ENCODE measurements at regions not wholly inside any gene's neighbourhood (a gene's known extent, or its start where the extent isn't known, plus 50 kb on each side); places are given as distances from the start of the nearest gene placed in this dataset.

DNA sequence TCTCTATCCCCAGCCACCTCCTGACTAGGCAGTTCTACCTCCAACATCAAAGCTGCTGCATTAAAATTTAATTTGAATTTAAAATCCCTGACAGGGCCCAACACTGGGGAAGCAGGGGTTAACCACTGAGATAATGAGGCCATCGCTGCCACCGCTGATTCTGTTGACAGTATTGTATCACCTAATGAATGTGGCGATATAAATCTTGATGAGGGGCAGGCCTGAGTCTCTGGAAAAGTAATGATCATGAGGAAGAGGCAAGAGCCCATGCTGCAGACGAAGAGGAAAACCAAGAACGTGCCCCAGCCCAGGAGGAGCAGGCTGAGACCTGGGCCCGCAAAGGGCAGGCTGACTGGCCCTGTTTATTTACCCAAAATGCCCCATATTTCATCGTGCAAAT lies 251.4 kb upstream of the ZFHX3 start:
- no peaks in the 10 kb centered on the region for H3K79me2 ChIP-seq (ENCODE audit: control insufficient read depth, insufficient read depth, low read length)
- no peaks in the 10 kb centered on the region for H3K27me3 ChIP-seq (ENCODE audit: control insufficient read depth, extremely low read depth, insufficient read depth, low read length)
- no peaks in the 10 kb centered on the region for H3K36me3 ChIP-seq (ENCODE audit: control insufficient read depth in 2 of 2, extremely low read depth in 1 of 2, insufficient read depth in 2 of 2, low read length in 2 of 2)
- FAIRE-seq (no peak), DNase-seq (ENCODE audit: low read depth, low spot score) (no peak)
- TF ChIP-seq, protein P1, sequence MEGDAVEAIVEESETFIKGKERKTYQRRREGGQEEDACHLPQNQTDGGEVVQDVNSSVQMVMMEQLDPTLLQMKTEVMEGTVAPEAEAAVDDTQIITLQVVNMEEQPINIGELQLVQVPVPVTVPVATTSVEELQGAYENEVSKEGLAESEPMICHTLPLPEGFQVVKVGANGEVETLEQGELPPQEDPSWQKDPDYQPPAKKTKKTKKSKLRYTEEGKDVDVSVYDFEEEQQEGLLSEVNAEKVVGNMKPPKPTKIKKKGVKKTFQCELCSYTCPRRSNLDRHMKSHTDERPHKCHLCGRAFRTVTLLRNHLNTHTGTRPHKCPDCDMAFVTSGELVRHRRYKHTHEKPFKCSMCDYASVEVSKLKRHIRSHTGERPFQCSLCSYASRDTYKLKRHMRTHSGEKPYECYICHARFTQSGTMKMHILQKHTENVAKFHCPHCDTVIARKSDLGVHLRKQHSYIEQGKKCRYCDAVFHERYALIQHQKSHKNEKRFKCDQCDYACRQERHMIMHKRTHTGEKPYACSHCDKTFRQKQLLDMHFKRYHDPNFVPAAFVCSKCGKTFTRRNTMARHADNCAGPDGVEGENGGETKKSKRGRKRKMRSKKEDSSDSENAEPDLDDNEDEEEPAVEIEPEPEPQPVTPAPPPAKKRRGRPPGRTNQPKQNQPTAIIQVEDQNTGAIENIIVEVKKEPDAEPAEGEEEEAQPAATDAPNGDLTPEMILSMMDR (optimal IDR thresholded peaks at IDR 0.05 in 1 of 3, IDR thresholded peaks at IDR 0.05 in 1 of 3, conservative IDR thresholded peaks at IDR 0.05 in 1 of 3; ENCODE audit: extremely low read depth in 1 of 3, insufficient read depth in 2 of 3, low read length in 3 of 3), result no peak
- no peak for TF ChIP-seq EZH2 (IDR thresholded peaks at IDR 0.05; ENCODE audit: low read length)
- H3K4me3 ChIP-seq (ENCODE audit: control insufficient read depth in 2 of 3, extremely low read depth in 1 of 3, insufficient read depth in 2 of 3, low read depth in 1 of 3, low read length in 3 of 3), result no peak overlapping the region
- H4K20me1 ChIP-seq (ENCODE audit: control insufficient read depth, extremely low read depth, insufficient read depth, low read length), result no peaks in the 10 kb centered on the region
- no peaks in the 10 kb centered on the region for H3K9me3 ChIP-seq (ENCODE audit: control insufficient read depth, low read depth, low read length)
- H3K9ac ChIP-seq (ENCODE audit: control insufficient read depth, extremely low read depth, insufficient read depth, low read length), result no peak overlapping the region
- no peaks in the 10 kb centered on the region for H3K4me1 ChIP-seq (ENCODE audit: control insufficient read depth, extremely low read depth, insufficient read depth, low read length)
- no peak overlapping the region for H3K4me2 ChIP-seq (ENCODE audit: control insufficient read depth, extremely low read depth, insufficient read depth, low read depth, low read length)
- no peak overlapping the region for H2AFZ ChIP-seq (ENCODE audit: control insufficient read depth, low read length)
- no peaks in the 10 kb centered on the region for H3K9me1 ChIP-seq (ENCODE audit: control insufficient read depth, extremely low read depth, insufficient read depth, low read length)
- dilution Hi-C loops (cut with MboI; ENCODE audit: extremely low pct_ligation_motif_present, low sequenced_read_pairs), result no loop called here
- no peak overlapping the region for H3K27ac ChIP-seq (ENCODE audit: control insufficient read depth, insufficient read depth, low read length)

- DNase-seq (ENCODE audit: low read depth, low spot score) (no peak), FAIRE-seq (no peak)
- no peak overlapping the region for H3K4me3 ChIP-seq (ENCODE audit: control insufficient read depth in 2 of 3, extremely low read depth in 1 of 3, insufficient read depth in 2 of 3, low read depth in 1 of 3, low read length in 3 of 3)
- H3K27me3 ChIP-seq (ENCODE audit: control insufficient read depth, extremely low read depth, insufficient read depth, low read length), result no peaks in the 10 kb centered on the region
- H3K4me2 ChIP-seq (ENCODE audit: control insufficient read depth, extremely low read depth, insufficient read depth, low read depth, low read length), result no peak overlapping the region
- no peaks in the 10 kb centered on the region for H3K9me1 ChIP-seq (ENCODE audit: control insufficient read depth, extremely low read depth, insufficient read depth, low read length)
- H2AFZ ChIP-seq (ENCODE audit: control insufficient read depth, low read length), result no peak overlapping the region
- dilution Hi-C loops (cut with MboI; ENCODE audit: extremely low pct_ligation_motif_present, low sequenced_read_pairs), result no loop called here
- TF ChIP-seq, protein P1 (optimal IDR thresholded peaks at IDR 0.05 in 1 of 3, IDR thresholded peaks at IDR 0.05 in 1 of 3, conservative IDR thresholded peaks at IDR 0.05 in 1 of 3; ENCODE audit: extremely low read depth in 1 of 3, insufficient read depth in 2 of 3, low read length in 3 of 3), result no peak
- no peak for TF ChIP-seq EZH2 (IDR thresholded peaks at IDR 0.05; ENCODE audit: low read length)
- H3K4me1 ChIP-seq (ENCODE audit: control insufficient read depth, extremely low read depth, insufficient read depth, low read length), result no peaks in the 10 kb centered on the region
- no peak overlapping the region for H3K9ac ChIP-seq (ENCODE audit: control insufficient read depth, extremely low read depth, insufficient read depth, low read length)
- no peaks in the 10 kb centered on the region for H3K9me3 ChIP-seq (ENCODE audit: control insufficient read depth, low read depth, low read length)
- H3K79me2 ChIP-seq (ENCODE audit: control insufficient read depth, insufficient read depth, low read length), result no peaks in the 10 kb centered on the region
- H4K20me1 ChIP-seq (ENCODE audit: control insufficient read depth, extremely low read depth, insufficient read depth, low read length), result no peaks in the 10 kb centered on the region
- no peaks in the 10 kb centered on the region for H3K36me3 ChIP-seq (ENCODE audit: control insufficient read depth in 2 of 2, extremely low read depth in 1 of 2, insufficient read depth in 2 of 2, low read length in 2 of 2)
- no peak overlapping the region for H3K27ac ChIP-seq (ENCODE audit: control insufficient read depth, insufficient read depth, low read length)
Measured at GRCh38 chr16:73298562-73298961, 250.6 kb upstream of the ZFHX3 start.

All from keratinocyte (primary cell).